ENCODE measurements at regions not wholly inside any gene's neighbourhood (a gene's known extent, or its start where the extent isn't known, plus 50 kb on each side); places are given as distances from the start of the nearest gene placed in this dataset.

DNA sequence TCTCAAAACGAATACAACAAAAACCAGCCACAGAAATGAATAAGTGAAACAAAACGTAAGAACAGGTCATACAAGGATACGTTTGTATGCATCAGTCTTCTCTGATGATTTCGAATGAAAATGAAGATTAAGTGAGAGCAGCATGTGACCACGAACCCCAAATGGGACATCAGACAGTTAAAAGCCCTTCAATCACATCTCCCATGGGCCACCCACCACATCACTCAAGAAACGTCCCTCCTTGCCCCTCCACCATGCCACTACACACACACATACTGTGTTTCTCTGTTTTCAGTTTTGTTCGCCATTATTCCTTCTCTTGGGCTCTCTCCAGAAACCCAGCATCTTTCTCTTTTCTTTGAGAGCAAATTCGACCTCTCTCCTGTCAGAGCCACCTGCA lies 355.6 kb upstream of the KAZN start:
- TF ChIP-seq CBX2 (IDR thresholded peaks at IDR 0.05; ENCODE audit: borderline replicate concordance, low read depth) (no peak), CEBPB (IDR thresholded peaks at IDR 0.05) (no peak), POLR2A (IDR thresholded peaks at IDR 0.05; ENCODE audit: low read length) (no peak), MAZ (IDR thresholded peaks at IDR 0.05; ENCODE audit: borderline replicate concordance, low read depth, low read length) (no peak), CHD2 (IDR thresholded peaks at IDR 0.05; ENCODE audit: low read length, partially characterized antibody) (no peak), FOSL2 (IDR thresholded peaks at IDR 0.05) (no peak), FOSL2 (CRISPR knock-in tag; IDR thresholded peaks at IDR 0.05) (no peak), ESRRA (IDR thresholded peaks at IDR 0.05; ENCODE audit: borderline replicate concordance, low read length) (no peak), CHD4 (IDR thresholded peaks at IDR 0.05; ENCODE audit: borderline replicate concordance) (no peak)
- TF ChIP-seq, protein P1, sequence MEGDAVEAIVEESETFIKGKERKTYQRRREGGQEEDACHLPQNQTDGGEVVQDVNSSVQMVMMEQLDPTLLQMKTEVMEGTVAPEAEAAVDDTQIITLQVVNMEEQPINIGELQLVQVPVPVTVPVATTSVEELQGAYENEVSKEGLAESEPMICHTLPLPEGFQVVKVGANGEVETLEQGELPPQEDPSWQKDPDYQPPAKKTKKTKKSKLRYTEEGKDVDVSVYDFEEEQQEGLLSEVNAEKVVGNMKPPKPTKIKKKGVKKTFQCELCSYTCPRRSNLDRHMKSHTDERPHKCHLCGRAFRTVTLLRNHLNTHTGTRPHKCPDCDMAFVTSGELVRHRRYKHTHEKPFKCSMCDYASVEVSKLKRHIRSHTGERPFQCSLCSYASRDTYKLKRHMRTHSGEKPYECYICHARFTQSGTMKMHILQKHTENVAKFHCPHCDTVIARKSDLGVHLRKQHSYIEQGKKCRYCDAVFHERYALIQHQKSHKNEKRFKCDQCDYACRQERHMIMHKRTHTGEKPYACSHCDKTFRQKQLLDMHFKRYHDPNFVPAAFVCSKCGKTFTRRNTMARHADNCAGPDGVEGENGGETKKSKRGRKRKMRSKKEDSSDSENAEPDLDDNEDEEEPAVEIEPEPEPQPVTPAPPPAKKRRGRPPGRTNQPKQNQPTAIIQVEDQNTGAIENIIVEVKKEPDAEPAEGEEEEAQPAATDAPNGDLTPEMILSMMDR (IDR thresholded peaks at IDR 0.05), result no peak
- TF ChIP-seq, protein P2, sequence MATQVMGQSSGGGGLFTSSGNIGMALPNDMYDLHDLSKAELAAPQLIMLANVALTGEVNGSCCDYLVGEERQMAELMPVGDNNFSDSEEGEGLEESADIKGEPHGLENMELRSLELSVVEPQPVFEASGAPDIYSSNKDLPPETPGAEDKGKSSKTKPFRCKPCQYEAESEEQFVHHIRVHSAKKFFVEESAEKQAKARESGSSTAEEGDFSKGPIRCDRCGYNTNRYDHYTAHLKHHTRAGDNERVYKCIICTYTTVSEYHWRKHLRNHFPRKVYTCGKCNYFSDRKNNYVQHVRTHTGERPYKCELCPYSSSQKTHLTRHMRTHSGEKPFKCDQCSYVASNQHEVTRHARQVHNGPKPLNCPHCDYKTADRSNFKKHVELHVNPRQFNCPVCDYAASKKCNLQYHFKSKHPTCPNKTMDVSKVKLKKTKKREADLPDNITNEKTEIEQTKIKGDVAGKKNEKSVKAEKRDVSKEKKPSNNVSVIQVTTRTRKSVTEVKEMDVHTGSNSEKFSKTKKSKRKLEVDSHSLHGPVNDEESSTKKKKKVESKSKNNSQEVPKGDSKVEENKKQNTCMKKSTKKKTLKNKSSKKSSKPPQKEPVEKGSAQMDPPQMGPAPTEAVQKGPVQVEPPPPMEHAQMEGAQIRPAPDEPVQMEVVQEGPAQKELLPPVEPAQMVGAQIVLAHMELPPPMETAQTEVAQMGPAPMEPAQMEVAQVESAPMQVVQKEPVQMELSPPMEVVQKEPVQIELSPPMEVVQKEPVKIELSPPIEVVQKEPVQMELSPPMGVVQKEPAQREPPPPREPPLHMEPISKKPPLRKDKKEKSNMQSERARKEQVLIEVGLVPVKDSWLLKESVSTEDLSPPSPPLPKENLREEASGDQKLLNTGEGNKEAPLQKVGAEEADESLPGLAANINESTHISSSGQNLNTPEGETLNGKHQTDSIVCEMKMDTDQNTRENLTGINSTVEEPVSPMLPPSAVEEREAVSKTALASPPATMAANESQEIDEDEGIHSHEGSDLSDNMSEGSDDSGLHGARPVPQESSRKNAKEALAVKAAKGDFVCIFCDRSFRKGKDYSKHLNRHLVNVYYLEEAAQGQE (IDR thresholded peaks at IDR 0.05), result no peak
- TF ChIP-seq, protein P3, sequence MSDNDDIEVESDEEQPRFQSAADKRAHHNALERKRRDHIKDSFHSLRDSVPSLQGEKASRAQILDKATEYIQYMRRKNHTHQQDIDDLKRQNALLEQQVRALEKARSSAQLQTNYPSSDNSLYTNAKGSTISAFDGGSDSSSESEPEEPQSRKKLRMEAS (IDR thresholded peaks at IDR 0.05), result no peak
